Fibroblast of lung (primary cell): ENCODE measurements at regions not wholly inside any gene's neighbourhood (a gene's known extent, or its start where the extent isn't known, plus 50 kb on each side); places are given as distances from the start of the nearest gene placed in this dataset.

Experiments used
- DNase-seq, 2 donors: peaks; one replicate each; pipeline versions ENCODE4 v3.0.0 to v3.0.0-alpha.2; 2010; ENCODE audit warnings: low read depth in 2 of 2
- H2AFZ ChIP-seq: 2 replicates; pipeline ENCODE4 v1.5.1; 2012; ENCODE audit warnings: low read length, control low read depth, inconsistent platforms
- H3K27ac ChIP-seq: 2 replicates; pipeline ENCODE4 v1.5.1; 2011; ENCODE audit warnings: low read length, control low read depth; ENCODE audit not compliant: insufficient read depth
- H3K27me3 ChIP-seq: 2 replicates; pipeline ENCODE4 v1.5.1; 2011; ENCODE audit warnings: mild to moderate bottlenecking, low read length; ENCODE audit not compliant: control insufficient read depth, insufficient read depth
- H3K36me3 ChIP-seq: 2 replicates; pipeline ENCODE4 v1.5.1; 2011; ENCODE audit warnings: low read length; ENCODE audit not compliant: control insufficient read depth, insufficient read depth
- H3K4me1 ChIP-seq: 2 replicates; pipeline ENCODE4 v1.5.1; 2011; ENCODE audit warnings: low read length; ENCODE audit not compliant: control insufficient read depth, insufficient read depth; ENCODE audit errors: extremely low read depth
- H3K4me2 ChIP-seq: 2 replicates; pipeline ENCODE4 v1.5.1; 2011; ENCODE audit warnings: low read length, control low read depth; ENCODE audit not compliant: insufficient read depth; ENCODE audit errors: extremely low read depth
- H3K4me3 ChIP-seq, 4 experiments: fragments of 200-600 bp in 1 of 4; sonication (generic) in 1 of 4; replicated peaks in 1 of 4; 2 replicates each; pipeline ENCODE4 v1.5.1; 2011 to 2016; ENCODE audit warnings: low read length in 4 of 4, low read depth in 3 of 4, mild to moderate bottlenecking in 3 of 4, control low read depth in 2 of 4, inconsistent platforms in 1 of 4, mixed read lengths in 1 of 4; ENCODE audit not compliant: insufficient read depth in 1 of 4; ENCODE audit errors: control extremely low read depth in 1 of 4
- H3K79me2 ChIP-seq: 2 replicates; pipeline ENCODE4 v1.5.1; 2012; ENCODE audit warnings: mild to moderate bottlenecking, low read length, inconsistent platforms; ENCODE audit not compliant: control insufficient read depth, insufficient read depth
- H3K9ac ChIP-seq: 2 replicates; pipeline ENCODE4 v1.5.1; 2011; ENCODE audit warnings: mild to moderate bottlenecking, low read length, control low read depth; ENCODE audit not compliant: insufficient read depth
- H3K9me3 ChIP-seq: 2 replicates; pipeline ENCODE4 v1.5.1; 2012; ENCODE audit warnings: low read depth, low read length; ENCODE audit not compliant: control insufficient read depth, insufficient read depth
- H4K20me1 ChIP-seq: 2 replicates; pipeline ENCODE4 v1.5.1; 2011; ENCODE audit warnings: low read length; ENCODE audit not compliant: control insufficient read depth, insufficient read depth; ENCODE audit errors: extremely low read depth
- CTCF ChIP-seq, 2 donors: IDR thresholded peaks in 1 of 2; conservative IDR thresholded peaks in 1 of 2; 1 replicate in 1 of 2; 2 replicates in 1 of 2; pipeline ENCODE4 v1.5.1; 2011 to 2012; ENCODE audit warnings: low read length in 2 of 2, control low read depth in 1 of 2, inconsistent platforms in 1 of 2, low read depth in 1 of 2, mild to moderate bottlenecking in 1 of 2
- EZH2 ChIP-seq: IDR thresholded peaks from 2 replicates; pipeline ENCODE4 v1.5.1; 2012; ENCODE audit warnings: low read length, control low read depth, mild to moderate bottlenecking; ENCODE audit errors: missing control alignments

- H3K36me3 ChIP-seq: no peaks in the 10 kb centered on the region
- H3K27me3 ChIP-seq: no peaks in the 10 kb centered on the region
- no peak for TF ChIP-seq EZH2
- no peak for TF ChIP-seq CTCF (conservative IDR thresholded peaks at IDR 0.05 in 1 of 2, IDR thresholded peaks at IDR 0.05 in 1 of 2; ENCODE audit: low read depth in 1 of 2, low read length in 2 of 2)
- H3K9me3 ChIP-seq: no peaks in the 10 kb centered on the region
- no peak for DNase-seq
- H3K4me3 ChIP-seq: no peak overlapping the region
- H2AFZ ChIP-seq: no peak overlapping the region
- H4K20me1 ChIP-seq: no peaks in the 10 kb centered on the region
- H3K9ac ChIP-seq: no peak overlapping the region
- no peak overlapping the region for H3K4me2 ChIP-seq
- no peak overlapping the region for H3K27ac ChIP-seq
- no peaks in the 10 kb centered on the region for H3K79me2 ChIP-seq
- no peaks in the 10 kb centered on the region for H3K4me1 ChIP-seq
Measured at GRCh38 chrX:39244147-39244546, 442.9 kb downstream of the MID1IP1 start.

GRCh38 chrX:39245024-39245423 is 443.8 kb downstream of the MID1IP1 start:
- Histone ChIP-seq H3K79me2 (no peaks in the 10 kb centered on the region), H2AFZ (no peak overlapping the region), H3K27ac (no peak overlapping the region), H4K20me1 (no peaks in the 10 kb centered on the region), H3K4me1 (no peaks in the 10 kb centered on the region), H3K9ac (no peak overlapping the region), H3K4me2 (no peak overlapping the region), H3K9me3 (no peaks in the 10 kb centered on the region), H3K4me3 (no peak overlapping the region), H3K36me3 (no peaks in the 10 kb centered on the region), H3K27me3 (no peaks in the 10 kb centered on the region)
- DNase-seq: no peak
- TF ChIP-seq EZH2 (no peak), CTCF (conservative IDR thresholded peaks at IDR 0.05 in 1 of 2, IDR thresholded peaks at IDR 0.05 in 1 of 2; ENCODE audit: low read depth in 1 of 2, low read length in 2 of 2) (no peak)

- Histone ChIP-seq H3K9ac (no peak overlapping the region), H3K27ac (no peak overlapping the region), H2AFZ (no peak overlapping the region), H3K4me3 (no peak overlapping the region), H4K20me1 (no peaks in the 10 kb centered on the region), H3K4me2 (no peak overlapping the region), H3K36me3 (no peaks in the 10 kb centered on the region), H3K4me1 (no peaks in the 10 kb centered on the region), H3K27me3 (no peaks in the 10 kb centered on the region), H3K79me2 (no peaks in the 10 kb centered on the region), H3K9me3 (no peaks in the 10 kb centered on the region)
- no peak for DNase-seq
- no peak for TF ChIP-seq EZH2
- no peak for TF ChIP-seq CTCF (conservative IDR thresholded peaks at IDR 0.05 in 1 of 2, IDR thresholded peaks at IDR 0.05 in 1 of 2; ENCODE audit: low read depth in 1 of 2, low read length in 2 of 2)
Measured at GRCh38 chrX:39247536-39247935, 446.3 kb downstream of the MID1IP1 start.
